ENCODE measurements at regions not wholly inside any gene's neighbourhood (a gene's known extent, or its start where the extent isn't known, plus 50 kb on each side); places are given as distances from the start of the nearest gene placed in this dataset.

GRCh38 chr3:79822076-79822475 lies 54.3 kb upstream of the ROBO1 start:
- H3K9me3 ChIP-seq, result no peaks in the 10 kb centered on the region
- CTCF ChIA-PET, result no interaction called here
- no peak for FAIRE-seq
- H3K27ac ChIP-seq, result no peak overlapping the region
- H3K4me2 ChIP-seq, result no peak overlapping the region
- H3K4me1 ChIP-seq, result no peaks in the 10 kb centered on the region
- H3K4me3 ChIP-seq, result no peak overlapping the region
- no peak for DNase-seq (ENCODE audit: low read depth in 1 of 2, low spot score in 1 of 2)
- no peak for ATAC-seq
- no peak for TF ChIP-seq NR3C1 (IDR thresholded peaks at IDR 0.05)
- no peak for TF ChIP-seq MAX (IDR thresholded peaks at IDR 0.05)
- no peak for TF ChIP-seq MAZ (IDR thresholded peaks at IDR 0.05; ENCODE audit: borderline replicate concordance, low read depth, low read length)
- TF ChIP-seq CHD2 (IDR thresholded peaks at IDR 0.05; ENCODE audit: low read length, partially characterized antibody), result no peak
- POLR2A ChIA-PET, result no interaction called here
- 24% methylated on average over 2 of the region's 2 CpGs for WGBS (ENCODE audit: missing lambda C conversion rate)

GRCh38 chr3:79820089-79820488 lies 52.3 kb upstream of the ROBO1 start:
- POLR2A ChIA-PET, result no interaction called here
- H3K4me2 ChIP-seq, result no peak overlapping the region
- CTCF ChIA-PET, result no interaction called here
- no peak for DNase-seq (ENCODE audit: low read depth in 1 of 2, low spot score in 1 of 2)
- WGBS (ENCODE audit: missing lambda C conversion rate), result 10% methylated on average over 4 of the region's 4 CpGs
- H3K9me3 ChIP-seq, result peaks cover 6% of the 10 kb centered on the region; the same call in 2 of the 3 replicates
- FAIRE-seq, result no peak
- no peak for TF ChIP-seq CEBPB (IDR thresholded peaks at IDR 0.05)
- no peak for TF ChIP-seq FOXS1 (CRISPR knock-in tag; IDR thresholded peaks at IDR 0.05)
- TF ChIP-seq RCOR1 (IDR thresholded peaks at IDR 0.05; ENCODE audit: low read depth, low read length), result no peak
- no peak for TF ChIP-seq USF2 (IDR thresholded peaks at IDR 0.05)
- no peak for TF ChIP-seq KDM5A (IDR thresholded peaks at IDR 0.05)
- no peak for TF ChIP-seq GATA3 (IDR thresholded peaks at IDR 0.05; ENCODE audit: borderline replicate concordance)
- no peak for TF ChIP-seq EHF (CRISPR knock-in tag; IDR thresholded peaks at IDR 0.05)
- TF ChIP-seq JUN (IDR thresholded peaks at IDR 0.05), result no peak
- TF ChIP-seq POLR2AphosphoS2 (conservative IDR thresholded peaks at IDR 0.05; ENCODE audit: low read length), result no peak
- no peak for TF ChIP-seq FOSB (CRISPR knock-in tag; IDR thresholded peaks at IDR 0.05)
- TF ChIP-seq ZNF302 (CRISPR knock-in tag; IDR thresholded peaks at IDR 0.05), result no peak
- ATAC-seq, result no peak
- no peaks in the 10 kb centered on the region for H3K4me1 ChIP-seq
- H3K27ac ChIP-seq, result no peak overlapping the region
- no peak overlapping the region for H3K4me3 ChIP-seq

GRCh38 chr3:79818015-79818414 lies 50.2 kb upstream of the ROBO1 start:
- Histone ChIP-seq H3K4me2 (no peak overlapping the region), H3K9me3 (peaks cover 6% of the 10 kb centered on the region; the same call in 2 of the 3 replicates), H3K4me1 (no peaks in the 10 kb centered on the region), H3K27ac (no peak overlapping the region), H3K4me3 (no peak overlapping the region)
- FAIRE-seq (no peak), ATAC-seq (no peak), DNase-seq (ENCODE audit: low read depth in 1 of 2, low spot score in 1 of 2) (no peak)
- 32% methylated on average over 1 of the region's 1 CpG for WGBS (ENCODE audit: missing lambda C conversion rate)
- POLR2A ChIA-PET, result no interaction called here
- TF ChIP-seq POLR2A (IDR thresholded peaks at IDR 0.05; ENCODE audit: low read length), result no peak
- no peak for TF ChIP-seq MAX (IDR thresholded peaks at IDR 0.05)
- no peak for TF ChIP-seq KDM1A (IDR thresholded peaks at IDR 0.05; ENCODE audit: low read depth)
- TF ChIP-seq FOSL2 (IDR thresholded peaks at IDR 0.05), result no peak
- TF ChIP-seq FOSL2 (CRISPR knock-in tag; IDR thresholded peaks at IDR 0.05), result no peak
- TF ChIP-seq MAZ (IDR thresholded peaks at IDR 0.05; ENCODE audit: borderline replicate concordance, low read depth, low read length), result no peak
- TF ChIP-seq CHD2 (IDR thresholded peaks at IDR 0.05; ENCODE audit: low read length, partially characterized antibody), result no peak
- TF ChIP-seq ATOH8 (CRISPR knock-in tag; IDR thresholded peaks at IDR 0.05; ENCODE audit: low read depth), result no peak
- no peak for TF ChIP-seq MAFK (IDR thresholded peaks at IDR 0.05; ENCODE audit: partially characterized antibody)
- TF ChIP-seq EHF (CRISPR knock-in tag; IDR thresholded peaks at IDR 0.05), result no peak
- TF ChIP-seq BCL3 (IDR thresholded peaks at IDR 0.05), result no peak
- TF ChIP-seq E2F6 (IDR thresholded peaks at IDR 0.05; ENCODE audit: borderline replicate concordance, low read depth), result no peak
- no peak for TF ChIP-seq SMC3 (IDR thresholded peaks at IDR 0.05)
- TF ChIP-seq HOXB13 (CRISPR knock-in tag; IDR thresholded peaks at IDR 0.05; ENCODE audit: low read depth), result no peak
- no peak for TF ChIP-seq EHMT2 (IDR thresholded peaks at IDR 0.05; ENCODE audit: low read depth)
- no peak for TF ChIP-seq GATA3 (IDR thresholded peaks at IDR 0.05; ENCODE audit: borderline replicate concordance)
- no peak for TF ChIP-seq PHF8 (IDR thresholded peaks at IDR 0.05; ENCODE audit: borderline replicate concordance, low read depth)
- no peak for TF ChIP-seq CBX2 (IDR thresholded peaks at IDR 0.05; ENCODE audit: borderline replicate concordance, low read depth)
- CTCF ChIA-PET, result no interaction called here

Data from A549 (cell line).